ENCODE measurements at regions not wholly inside any gene's neighbourhood (a gene's known extent, or its start where the extent isn't known, plus 50 kb on each side); places are given as distances from the start of the nearest gene placed in this dataset.

- TF ChIP-seq, protein P1, sequence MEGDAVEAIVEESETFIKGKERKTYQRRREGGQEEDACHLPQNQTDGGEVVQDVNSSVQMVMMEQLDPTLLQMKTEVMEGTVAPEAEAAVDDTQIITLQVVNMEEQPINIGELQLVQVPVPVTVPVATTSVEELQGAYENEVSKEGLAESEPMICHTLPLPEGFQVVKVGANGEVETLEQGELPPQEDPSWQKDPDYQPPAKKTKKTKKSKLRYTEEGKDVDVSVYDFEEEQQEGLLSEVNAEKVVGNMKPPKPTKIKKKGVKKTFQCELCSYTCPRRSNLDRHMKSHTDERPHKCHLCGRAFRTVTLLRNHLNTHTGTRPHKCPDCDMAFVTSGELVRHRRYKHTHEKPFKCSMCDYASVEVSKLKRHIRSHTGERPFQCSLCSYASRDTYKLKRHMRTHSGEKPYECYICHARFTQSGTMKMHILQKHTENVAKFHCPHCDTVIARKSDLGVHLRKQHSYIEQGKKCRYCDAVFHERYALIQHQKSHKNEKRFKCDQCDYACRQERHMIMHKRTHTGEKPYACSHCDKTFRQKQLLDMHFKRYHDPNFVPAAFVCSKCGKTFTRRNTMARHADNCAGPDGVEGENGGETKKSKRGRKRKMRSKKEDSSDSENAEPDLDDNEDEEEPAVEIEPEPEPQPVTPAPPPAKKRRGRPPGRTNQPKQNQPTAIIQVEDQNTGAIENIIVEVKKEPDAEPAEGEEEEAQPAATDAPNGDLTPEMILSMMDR (IDR thresholded peaks at IDR 0.05) = no peak
- TF ChIP-seq EZH2phosphoT487 (IDR thresholded peaks at IDR 0.05) (no peak), EZH2 (IDR thresholded peaks at IDR 0.05) (no peak)
Measured at GRCh38 chr3:94821241-94821640, 758.4 kb downstream of the NSUN3 start.

Data from neural progenitor cell (in vitro differentiated cells).